ENCODE measurements at regions not wholly inside any gene's neighbourhood (a gene's known extent, or its start where the extent isn't known, plus 50 kb on each side); places are given as distances from the start of the nearest gene placed in this dataset.

GRCh38 chr4:153093396-153093795, 110.8 kb upstream of the TRIM2 start:
- Histone ChIP-seq H3K36me3 (ENCODE audit: insufficient read depth, low read length) (no peaks in the 10 kb centered on the region), H3K9me2 (ENCODE audit: insufficient read depth, low read length) (no peaks in the 10 kb centered on the region), H3K4me3 (ENCODE audit: low read depth, low read length, poor library complexity, severe bottlenecking) (no peak overlapping the region), H3K79me2 (ENCODE audit: insufficient read depth, low read depth, low read length) (no peaks in the 10 kb centered on the region), H2AFZ (ENCODE audit: low read length) (no peak overlapping the region), H4K20me1 (ENCODE audit: insufficient read depth, low read length) (no peaks in the 10 kb centered on the region), H3K9me3 (ENCODE audit: low read length) (no peaks in the 10 kb centered on the region), H3K4me2 (ENCODE audit: low read length) (no peak overlapping the region), H3K27ac (ENCODE audit: low read depth, low read length, poor library complexity, severe bottlenecking) (no peak overlapping the region), H3K4me1 (ENCODE audit: insufficient read depth, low read length, poor library complexity, severe bottlenecking) (no peaks in the 10 kb centered on the region)
- ChIA-PET CTCF (ENCODE audit: unreplicated experiment) (no interaction called here), POLR2A (interaction anchor here (1.4 kb wide), 1 partner anchor 19 kb away, joined by 4 read pairs; no protein-coding TSS in a partner anchor)
- no peak for TF ChIP-seq EZH2phosphoT487 (IDR thresholded peaks at IDR 0.05; ENCODE audit: borderline replicate concordance, low read depth, low read length)
- no peak for TF ChIP-seq CTCF (conservative IDR thresholded peaks at IDR 0.05; ENCODE audit: low read length)
- intact Hi-C loops (cut with micrococcal nuclease; ENCODE audit: unreplicated experiment) = no loop called here
- BruUV-seq (replicated peaks) = no TSS peak
- DNase-seq (ENCODE audit: low spot score) = no peak

GRCh38 chr4:153093802-153094201, 110.4 kb upstream of the TRIM2 start:
- intact Hi-C loops (cut with micrococcal nuclease; ENCODE audit: unreplicated experiment) = no loop called here
- Histone ChIP-seq H3K79me2 (ENCODE audit: insufficient read depth, low read depth, low read length) (no peaks in the 10 kb centered on the region), H2AFZ (ENCODE audit: low read length) (no peak overlapping the region), H3K36me3 (ENCODE audit: insufficient read depth, low read length) (no peaks in the 10 kb centered on the region), H3K27ac (ENCODE audit: low read depth, low read length, poor library complexity, severe bottlenecking) (no peak overlapping the region), H4K20me1 (ENCODE audit: insufficient read depth, low read length) (no peaks in the 10 kb centered on the region), H3K9me2 (ENCODE audit: insufficient read depth, low read length) (no peaks in the 10 kb centered on the region), H3K4me2 (ENCODE audit: low read length) (no peak overlapping the region), H3K4me1 (ENCODE audit: insufficient read depth, low read length, poor library complexity, severe bottlenecking) (no peaks in the 10 kb centered on the region), H3K4me3 (ENCODE audit: low read depth, low read length, poor library complexity, severe bottlenecking) (no peak overlapping the region), H3K9me3 (ENCODE audit: low read length) (no peaks in the 10 kb centered on the region)
- CTCF ChIA-PET (ENCODE audit: unreplicated experiment) = no interaction called here
- TF ChIP-seq EZH2phosphoT487 (IDR thresholded peaks at IDR 0.05; ENCODE audit: borderline replicate concordance, low read depth, low read length) = no peak
- no peak for TF ChIP-seq CTCF (conservative IDR thresholded peaks at IDR 0.05; ENCODE audit: low read length)
- BruUV-seq (replicated peaks) = no TSS peak
- POLR2A ChIA-PET = interaction anchor here (1.4 kb wide), 1 partner anchor 18 kb away, joined by 4 read pairs; no protein-coding TSS in a partner anchor
- DNase-seq (ENCODE audit: low spot score) = no peak

- intact Hi-C loops (cut with micrococcal nuclease; ENCODE audit: unreplicated experiment) = no loop called here
- BruUV-seq (replicated peaks) = no TSS peak
- Histone ChIP-seq H3K4me2 (ENCODE audit: low read length) (no peak overlapping the region), H2AFZ (ENCODE audit: low read length) (no peak overlapping the region), H3K9me2 (ENCODE audit: insufficient read depth, low read length) (no peaks in the 10 kb centered on the region), H3K79me2 (ENCODE audit: insufficient read depth, low read depth, low read length) (no peaks in the 10 kb centered on the region), H3K9me3 (ENCODE audit: low read length) (no peaks in the 10 kb centered on the region), H3K36me3 (ENCODE audit: insufficient read depth, low read length) (no peaks in the 10 kb centered on the region), H3K27ac (ENCODE audit: low read depth, low read length, poor library complexity, severe bottlenecking) (no peak overlapping the region), H3K4me1 (ENCODE audit: insufficient read depth, low read length, poor library complexity, severe bottlenecking) (no peaks in the 10 kb centered on the region), H3K4me3 (ENCODE audit: low read depth, low read length, poor library complexity, severe bottlenecking) (no peak overlapping the region), H4K20me1 (ENCODE audit: insufficient read depth, low read length) (no peaks in the 10 kb centered on the region)
- ChIA-PET POLR2A (interaction anchor here (1.4 kb wide), 1 partner anchor 18 kb away, joined by 4 read pairs; no protein-coding TSS in a partner anchor), CTCF (ENCODE audit: unreplicated experiment) (interaction anchor here (0.6 to 1.5 kb wide), 2 partner anchors 33 to 686 kb away, joined by 3 read pairs; no protein-coding TSS in a partner anchor)
- TF ChIP-seq EZH2phosphoT487 (IDR thresholded peaks at IDR 0.05; ENCODE audit: borderline replicate concordance, low read depth, low read length) (no peak), CTCF (conservative IDR thresholded peaks at IDR 0.05; ENCODE audit: low read length) (no peak)
- DNase-seq (ENCODE audit: low spot score) = no peak
Measured at GRCh38 chr4:153094435-153094834, 109.8 kb upstream of the TRIM2 start.

Measured in OCI-LY7 (cell line).